Mesenchymal stem cell (in vitro differentiated cells and primary cell): ENCODE measurements at regions not wholly inside any gene's neighbourhood (a gene's known extent, or its start where the extent isn't known, plus 50 kb on each side); places are given as distances from the start of the nearest gene placed in this dataset.

Experiments
- DNase-seq: peaks from one replicate; pipeline ENCODE4 v3.0.0-alpha.2; 2013
- H2AFZ ChIP-seq: one replicate; pipeline ENCODE4 v1.6.1; 2013; ENCODE audit warnings: low read depth, mild to moderate bottlenecking, control low read depth, inconsistent platforms, low read length, moderate library complexity
- H2AK5ac ChIP-seq: 2 replicates; pipeline ENCODE4 v1.6.1; 2013; ENCODE audit warnings: low read length, moderate library complexity, mild to moderate bottlenecking, inconsistent platforms; ENCODE audit not compliant: severe bottlenecking
- H2BK120ac ChIP-seq: one replicate; pipeline ENCODE4 v1.6.1; 2013; ENCODE audit warnings: low read depth, mild to moderate bottlenecking, inconsistent platforms, low read length, moderate library complexity
- H2BK12ac ChIP-seq, 2 experiments: one replicate each; pipeline ENCODE4 v1.6.1; 2013; ENCODE audit warnings: inconsistent platforms in 2 of 2, low read length in 2 of 2, mild to moderate bottlenecking in 2 of 2, moderate library complexity in 2 of 2, control low read depth in 1 of 2
- H2BK15ac ChIP-seq: one replicate; pipeline ENCODE4 v1.6.1; 2013; ENCODE audit warnings: mild to moderate bottlenecking, low read depth, inconsistent platforms; ENCODE audit not compliant: poor library complexity, severe bottlenecking
- H2BK5ac ChIP-seq: 2 replicates; pipeline ENCODE4 v1.6.1; 2013; ENCODE audit warnings: low read depth, mild to moderate bottlenecking, low read length, control low read depth, inconsistent platforms; ENCODE audit not compliant: poor library complexity, severe bottlenecking
- H3K14ac ChIP-seq, 2 experiments: one replicate each; pipeline ENCODE4 v1.6.1; 2013; ENCODE audit warnings: inconsistent platforms in 2 of 2, low read length in 2 of 2, control low read depth in 1 of 2, mild to moderate bottlenecking in 1 of 2, moderate library complexity in 1 of 2
- H3K18ac ChIP-seq, 2 experiments: one replicate each; pipeline ENCODE4 v1.6.1; 2013; ENCODE audit warnings: inconsistent platforms in 2 of 2, low read length in 2 of 2, control low read depth in 1 of 2, low read depth in 1 of 2, mild to moderate bottlenecking in 1 of 2
- H3K23ac ChIP-seq, 2 experiments: one replicate each; pipeline ENCODE4 v1.6.1; 2013; ENCODE audit warnings: inconsistent platforms in 2 of 2, low read length in 2 of 2, mild to moderate bottlenecking in 2 of 2, moderate library complexity in 2 of 2, control low read depth in 1 of 2
- H3K27ac ChIP-seq: 2 replicates; pipeline ENCODE4 v1.5.1; 2013; ENCODE audit warnings: mild to moderate bottlenecking, moderate library complexity, low read length, control low read depth, inconsistent platforms; ENCODE audit not compliant: poor library complexity, severe bottlenecking
- H3K27me3 ChIP-seq, 2 experiments: 2 replicates each; pipeline versions ENCODE4 v1.6.1 to v1.7.0; 2013; ENCODE audit warnings: low read length in 2 of 2, mild to moderate bottlenecking in 2 of 2, moderate library complexity in 2 of 2, control low read depth in 1 of 2, inconsistent platforms in 1 of 2; ENCODE audit not compliant: control insufficient read depth in 1 of 2, insufficient read depth in 1 of 2
- H3K36me3 ChIP-seq, 2 experiments: 2 replicates each; pipeline versions ENCODE4 v1.6.1 to v1.7.0; 2013; ENCODE audit warnings: low read length in 2 of 2, control low read depth in 1 of 2, inconsistent platforms in 1 of 2, low read depth in 1 of 2, mild to moderate bottlenecking in 1 of 2; ENCODE audit not compliant: insufficient read depth in 2 of 2, control insufficient read depth in 1 of 2
- H3K4ac ChIP-seq, 2 experiments: one replicate each; pipeline ENCODE4 v1.6.1; 2013; ENCODE audit warnings: inconsistent platforms in 2 of 2, low read length in 2 of 2, mild to moderate bottlenecking in 2 of 2, moderate library complexity in 2 of 2, control low read depth in 1 of 2, low read depth in 1 of 2
- H3K4me1 ChIP-seq: 2 replicates; pipeline ENCODE4 v1.6.1; 2013; ENCODE audit warnings: low read depth, low read length, control low read depth; ENCODE audit not compliant: control insufficient read depth, insufficient read depth
- H3K4me2 ChIP-seq: 2 replicates; pipeline ENCODE4 v1.6.1; 2013; ENCODE audit warnings: low read length, mild to moderate bottlenecking, inconsistent platforms; ENCODE audit not compliant: poor library complexity, severe bottlenecking
- H3K4me3 ChIP-seq, 2 experiments: 2 replicates each; pipeline versions ENCODE4 v1.5.1 to v1.7.0; 2013; ENCODE audit warnings: low read length in 2 of 2, mild to moderate bottlenecking in 2 of 2, control low read depth in 1 of 2, low read depth in 1 of 2; ENCODE audit not compliant: insufficient read depth in 1 of 2
- H3K79me1 ChIP-seq: replicated peaks from 2 replicates; pipeline ENCODE4 v1.6.1; 2013; ENCODE audit warnings: mild to moderate bottlenecking, control low read depth, low read length, inconsistent platforms; ENCODE audit not compliant: poor library complexity, severe bottlenecking
- H3K9ac ChIP-seq: 2 replicates; pipeline ENCODE4 v1.7.0; 2013; ENCODE audit warnings: mild to moderate bottlenecking, low read length, moderate library complexity
- H3K9me3 ChIP-seq: 2 replicates; pipeline ENCODE4 v1.7.0; 2013; ENCODE audit warnings: mild to moderate bottlenecking, low read length; ENCODE audit not compliant: control insufficient read depth
- H4K8ac ChIP-seq: one replicate; pipeline ENCODE4 v1.6.1; 2013; ENCODE audit warnings: inconsistent platforms, mild to moderate bottlenecking, low read length, moderate library complexity
- H4K91ac ChIP-seq: one replicate; pipeline ENCODE4 v1.6.1; 2013; ENCODE audit warnings: mild to moderate bottlenecking, low read length, inconsistent platforms
- WGBS: methylation state at CpG from one replicate; pipeline ENCODE4 v1.1.7; 2013; ENCODE audit warnings: mixed read lengths; 5-methylcytosine and 5-hydroxymethylcytosine counted together

GRCh38 chr1:72568113-72568512 lies 285.8 kb upstream of the NEGR1 start:
- Histone ChIP-seq H4K91ac (no peak overlapping the region), H3K79me1 (no peaks in the 10 kb centered on the region), H2BK12ac (no peak overlapping the region), H3K27me3 (no peaks in the 10 kb centered on the region), H3K23ac (no peak overlapping the region), H2AFZ (no peak overlapping the region), H3K4ac (no peak overlapping the region), H2BK15ac (no peak overlapping the region), H3K9me3 (no peaks in the 10 kb centered on the region), H3K9ac (no peak overlapping the region), H4K8ac (no peak overlapping the region), H2BK5ac (no peak overlapping the region), H3K4me3 (no peak overlapping the region), H3K27ac (no peak overlapping the region), H2BK120ac (no peak overlapping the region), H2AK5ac (no peak overlapping the region), H3K36me3 (no peaks in the 10 kb centered on the region), H3K4me2 (no peak overlapping the region), H3K18ac (no peak overlapping the region), H3K4me1 (no peaks in the 10 kb centered on the region), H3K14ac (no peak overlapping the region)
- WGBS: no CpG with 5 or more reads among the region's 1 CpG
- DNase-seq: no peak

- Histone ChIP-seq H3K4ac (no peak overlapping the region), H3K9ac (no peak overlapping the region), H2BK5ac (no peak overlapping the region), H3K9me3 (no peaks in the 10 kb centered on the region), H3K27me3 (no peaks in the 10 kb centered on the region), H2AK5ac (no peak overlapping the region), H3K4me1 (no peaks in the 10 kb centered on the region), H3K4me2 (no peak overlapping the region), H4K8ac (no peak overlapping the region), H2AFZ (no peak overlapping the region), H2BK15ac (no peak overlapping the region), H3K79me1 (no peaks in the 10 kb centered on the region), H4K91ac (no peak overlapping the region), H3K18ac (no peak overlapping the region), H3K36me3 (no peaks in the 10 kb centered on the region), H3K27ac (no peak overlapping the region), H3K14ac (no peak overlapping the region), H3K4me3 (no peak overlapping the region), H2BK120ac (no peak overlapping the region), H3K23ac (no peak overlapping the region), H2BK12ac (no peak overlapping the region)
- no peak for DNase-seq
Observed at GRCh38 chr1:72567521-72567920, 285.2 kb upstream of the NEGR1 start.

- H2AFZ ChIP-seq: no peak overlapping the region
- H3K27me3 ChIP-seq: no peaks in the 10 kb centered on the region
- no peaks in the 10 kb centered on the region for H3K79me1 ChIP-seq
- H3K4me1 ChIP-seq: no peaks in the 10 kb centered on the region
- no peak overlapping the region for H3K4me3 ChIP-seq
- no peak overlapping the region for H2BK15ac ChIP-seq
- no peak overlapping the region for H3K14ac ChIP-seq
- WGBS: 83% methylated on average over 5 of the region's 5 CpGs
- no peak overlapping the region for H4K91ac ChIP-seq
- no peak overlapping the region for H2BK12ac ChIP-seq
- H3K36me3 ChIP-seq: no peaks in the 10 kb centered on the region
- no peaks in the 10 kb centered on the region for H3K9me3 ChIP-seq
- H3K23ac ChIP-seq: no peak overlapping the region
- H3K9ac ChIP-seq: no peak overlapping the region
- no peak for DNase-seq
- no peak overlapping the region for H4K8ac ChIP-seq
- no peak overlapping the region for H3K4me2 ChIP-seq
- no peak overlapping the region for H3K4ac ChIP-seq
- no peak overlapping the region for H2BK120ac ChIP-seq
- H2BK5ac ChIP-seq: no peak overlapping the region
- no peak overlapping the region for H3K18ac ChIP-seq
- H2AK5ac ChIP-seq: no peak overlapping the region
- H3K27ac ChIP-seq: no peak overlapping the region
Observed at GRCh38 chr1:72564749-72565148, 282.4 kb upstream of the NEGR1 start.

GRCh38 chr1:72557446-72558049 lies 275.2 kb upstream of the NEGR1 start:
- no CpG with 5 or more reads among the region's 1 CpG for WGBS
- peak; percentile 28 for DNase-seq
- Histone ChIP-seq H2BK120ac (no peak overlapping the region), H3K4me1 (no peaks in the 10 kb centered on the region), H3K27me3 (no peaks in the 10 kb centered on the region), H3K18ac (no peak overlapping the region), H3K23ac (no peak overlapping the region), H4K91ac (no peak overlapping the region), H3K4me3 (no peak overlapping the region), H3K27ac (no peak overlapping the region), H2AFZ (no peak overlapping the region), H3K9ac (no peak overlapping the region), H3K36me3 (no peaks in the 10 kb centered on the region), H3K4ac (no peak overlapping the region), H2BK5ac (no peak overlapping the region), H3K4me2 (no peak overlapping the region), H3K14ac (no peak overlapping the region), H3K9me3 (no peaks in the 10 kb centered on the region), H2BK15ac (no peak overlapping the region), H3K79me1 (no peaks in the 10 kb centered on the region), H2BK12ac (no peak overlapping the region), H4K8ac (no peak overlapping the region), H2AK5ac (no peak overlapping the region)
